Inflammatory macrophage treated with lipopolysaccharide for 1 hour (primary cell): ENCODE measurements at regions not wholly inside any gene's neighbourhood (a gene's known extent, or its start where the extent isn't known, plus 50 kb on each side); places are given as distances from the start of the nearest gene placed in this dataset.

ENCODE experiments used
- DNase-seq, 2 donors: peaks; one replicate each; pipeline ENCODE4 v3.0.0-alpha.2; 2020 to 2022

GRCh38 chr2:128619471-128620325 is 301.0 kb upstream of the HS6ST1 start:
- DNase-seq: no peak

GRCh38 chr2:128621074-128621473 is 302.4 kb upstream of the HS6ST1 start:
- DNase-seq: no peak

GRCh38 chr2:128622371-128622770 is 303.7 kb upstream of the HS6ST1 start:
- peak; percentile 62 to 66 for DNase-seq

- no peak for DNase-seq
Measured at GRCh38 chr2:128622955-128623620, 304.4 kb upstream of the HS6ST1 start.

- peak in 1 of 2 donors; percentile 21 for DNase-seq
Measured at GRCh38 chr2:128623776-128624761, 305.4 kb upstream of the HS6ST1 start.

- DNase-seq: no peak
Measured at GRCh38 chr2:128624956-128625355, 306.3 kb upstream of the HS6ST1 start.

GRCh38 chr2:128625421-128625820 is 306.8 kb upstream of the HS6ST1 start:
- DNase-seq: no peak

- no peak for DNase-seq
Measured at GRCh38 chr2:128625963-128626759, 307.5 kb upstream of the HS6ST1 start.

- DNase-seq: no peak
Measured at GRCh38 chr2:128626760-128627511, 308.3 kb upstream of the HS6ST1 start.

GRCh38 chr2:128628206-128628605 is 309.5 kb upstream of the HS6ST1 start:
- DNase-seq: no peak

GRCh38 chr2:128628996-128629395 is 310.3 kb upstream of the HS6ST1 start:
- DNase-seq: no peak

- DNase-seq: no peak
Measured at GRCh38 chr2:128630974-128631697, 312.5 kb upstream of the HS6ST1 start.

GRCh38 chr2:128631698-128632500 is 313.2 kb upstream of the HS6ST1 start:
- no peak for DNase-seq

GRCh38 chr2:128632501-128632800 is 313.8 kb upstream of the HS6ST1 start:
- no peak for DNase-seq

- DNase-seq: no peak
Measured at GRCh38 chr2:128633501-128633900, 314.8 kb upstream of the HS6ST1 start.

- no peak for DNase-seq
Measured at GRCh38 chr2:128635361-128635900, 316.8 kb upstream of the HS6ST1 start.

GRCh38 chr2:128636802-128637147 is 318.1 kb upstream of the HS6ST1 start:
- no peak for DNase-seq

- DNase-seq: no peak
Measured at GRCh38 chr2:128637481-128638155, 318.9 kb upstream of the HS6ST1 start.
